PC-9 (cell line): ENCODE measurements at regions not wholly inside any gene's neighbourhood (a gene's known extent, or its start where the extent isn't known, plus 50 kb on each side); places are given as distances from the start of the nearest gene placed in this dataset.
A peak's percentile ranks its signal among the peaks of the same experiment; 100 is the strongest.
"Not testable (repeated sequence)": the region's sequence is repeated elsewhere in the genome, so short reads cannot be mapped to it uniquely, and the experiment has no call there.

Source experiments
- BruUV-seq: library from RNA; stranded (reverse); fragments of 400-500 nt; replicated peaks from 2 replicates; lab custom pipeline; 2021; lab: Mats Ljungman, UMichigan
- CTCF ChIA-PET: fragments of 300-600 bp; sonication (Branson Sonifier 250); formaldehyde crosslinking; loops from one replicate; lab custom pipeline; 2022; ENCODE audit warnings: antibody characterized with exemption; lab: Charles Lee
- POLR2A ChIA-PET: fragments of 300-600 bp; sonication (Branson Sonifier 250); formaldehyde crosslinking; loops from one replicate; lab custom pipeline; 2022; ENCODE audit warnings: antibody characterized with exemption; ENCODE audit not compliant: unreplicated experiment; lab: Charles Lee
- DNase-seq, 2 experiments: peaks; one replicate each; pipeline versions ENCODE4 v3.0.0 to v3.0.0-alpha.2; 2015 to 2022; ENCODE audit warnings: mixed read lengths in 1 of 2
- H2AFZ ChIP-seq: fragments of 200-600 bp; sonication (generic); 2 replicates; pipeline ENCODE4 v1.8.1; 2017; ENCODE audit warnings: antibody characterized with exemption
- H3F3A ChIP-seq: fragments of 200-600 bp; sonication (generic); 2 replicates; pipeline ENCODE4 v1.8.1; 2017; ENCODE audit warnings: antibody characterized with exemption, mild to moderate bottlenecking, low read depth; ENCODE audit not compliant: insufficient read depth
- H3K27ac ChIP-seq: fragments of 200-600 bp; sonication (generic); 2 replicates; pipeline ENCODE4 v1.6.1; 2016; ENCODE audit warnings: mixed run types
- H3K27me3 ChIP-seq: fragments of 200-600 bp; sonication (generic); 2 replicates; pipeline ENCODE4 v1.6.1; 2016; ENCODE audit warnings: low read depth, mixed run types; ENCODE audit not compliant: insufficient read depth
- H3K36me3 ChIP-seq: fragments of 200-600 bp; sonication (generic); 2 replicates; pipeline ENCODE4 v1.6.1; 2016; ENCODE audit warnings: low read depth, mixed run types
- H3K4me1 ChIP-seq: fragments of 200-600 bp; sonication (generic); replicated peaks from 2 replicates; pipeline ENCODE4 v1.6.1; 2016; ENCODE audit warnings: mixed run types; ENCODE audit not compliant: insufficient read depth
- H3K4me2 ChIP-seq: fragments of 200-600 bp; sonication (generic); 2 replicates; pipeline ENCODE4 v1.6.1; 2017; ENCODE audit warnings: mixed run types
- H3K4me3 ChIP-seq: fragments of 200-600 bp; sonication (generic); 2 replicates; pipeline ENCODE4 v1.6.1; 2016; ENCODE audit warnings: mixed run types
- H3K79me2 ChIP-seq: fragments of 200-600 bp; sonication (generic); 2 replicates; pipeline ENCODE4 v1.6.1; 2017; ENCODE audit warnings: low read depth, mixed run types
- H3K9me2 ChIP-seq: fragments of 200-600 bp; sonication (generic); 2 replicates; pipeline ENCODE4 v1.8.1; 2017; ENCODE audit warnings: mild to moderate bottlenecking; ENCODE audit not compliant: insufficient read depth
- H3K9me3 ChIP-seq: fragments of 200-600 bp; sonication (generic); 2 replicates; pipeline ENCODE4 v1.8.1; 2016; ENCODE audit warnings: low read depth; ENCODE audit not compliant: insufficient read depth
- H4K20me1 ChIP-seq: fragments of 200-600 bp; sonication (generic); 2 replicates; pipeline ENCODE4 v1.8.1; 2017; ENCODE audit not compliant: insufficient read depth
- CTCF ChIP-seq: fragments of 200-600 bp; sonication (generic); conservative IDR thresholded peaks from 2 replicates; pipeline ENCODE4 v1.6.1; 2017; ENCODE audit warnings: mixed run types, antibody characterized with exemption, mild to moderate bottlenecking, moderate library complexity
- EZH2 ChIP-seq: fragments of 200-600 bp; sonication (generic); IDR thresholded peaks from 2 replicates; pipeline ENCODE4 v1.8.0; 2017; ENCODE audit warnings: antibody characterized with exemption, low read depth
- intact Hi-C: fragments of 100-400 bp; cut with micrococcal nuclease; formaldehyde crosslinking; loops from one replicate; pipeline ENCODE4 v1.10.0; 2022; ENCODE audit not compliant: unreplicated experiment

- DNase-seq = peak; percentile 53 to 95
- Histone ChIP-seq H3K9me3 (peaks cover 17% of the 10 kb centered on the region; the same call in 1 of the 2 replicates), H3F3A (peaks cover 29% of the 10 kb centered on the region), H3K4me3 (peak overlapping the region; percentile 37; the same call in 1 of the 2 replicates), H3K36me3 (no peaks in the 10 kb centered on the region), H3K27me3 (no peaks in the 10 kb centered on the region), H3K9me2 (no peaks in the 10 kb centered on the region), H3K4me1 (peaks cover 37% of the 10 kb centered on the region), H2AFZ (peak overlapping the region; percentile 59), H4K20me1 (no peaks in the 10 kb centered on the region), H3K79me2 (no peaks in the 10 kb centered on the region), H3K4me2 (peak overlapping the region; percentile 64), H3K27ac (peak overlapping the region; percentile 92)
- TF ChIP-seq CTCF (no peak), EZH2 (no peak)
- POLR2A ChIA-PET = interaction anchor here (0.6 to 0.7 kb wide), 2 partner anchors 72 to 630 kb away, joined by 3 to 6 read pairs; no protein-coding TSS in a partner anchor
- intact Hi-C loops = loop anchor here (5.0 kb wide), 1 partner anchor 78 kb away; no protein-coding TSS in a partner anchor
- BruUV-seq = no TSS peak
- CTCF ChIA-PET = no interaction called here
Observed at GRCh38 chr12:58425481-58426392, 484.4 kb downstream of the ATP23 start.

GRCh38 chr12:58426437-58426836 lies 485.1 kb downstream of the ATP23 start:
- Histone ChIP-seq H3K4me3 (0 out of 2 replicates have a peak overlapping the region, but pooled peaks have one; percentile 21), H3K27ac (peak overlapping the region; percentile 92), H3K4me1 (peaks cover 33% of the 10 kb centered on the region), H2AFZ (peak overlapping the region; percentile 59), H3K4me2 (peak overlapping the region; percentile 64), H3K9me3 (peaks cover 20% of the 10 kb centered on the region; the same call in 1 of the 2 replicates), H3F3A (peaks cover 26% of the 10 kb centered on the region)
- H3K79me2 ChIP-seq, CTCF ChIA-PET, H3K36me3 ChIP-seq, H3K27me3 ChIP-seq, H4K20me1 ChIP-seq, DNase-seq, H3K9me2 ChIP-seq: not testable (repeated sequence)
- intact Hi-C loops = loop anchor here (5.0 kb wide), 1 partner anchor 79 kb away; no protein-coding TSS in a partner anchor
- POLR2A ChIA-PET = interaction anchor here (0.6 kb wide), 1 partner anchor 71 kb away, joined by 3 read pairs; no protein-coding TSS in a partner anchor
- TSS peak; percentile 45 for BruUV-seq

- Histone ChIP-seq H3K4me2 (peak overlapping the region; percentile 45), H3F3A (no peaks in the 10 kb centered on the region), H3K36me3 (no peaks in the 10 kb centered on the region), H3K79me2 (no peaks in the 10 kb centered on the region), H3K9me2 (no peaks in the 10 kb centered on the region), H3K9me3 (peaks cover 17% of the 10 kb centered on the region; the same call in 1 of the 2 replicates), H3K27ac (peak overlapping the region; percentile 17), H4K20me1 (no peaks in the 10 kb centered on the region), H2AFZ (no peak overlapping the region), H3K27me3 (no peaks in the 10 kb centered on the region), H3K4me1 (peaks cover 16% of the 10 kb centered on the region), H3K4me3 (no peak overlapping the region)
- ChIA-PET CTCF (no interaction called here), POLR2A (no interaction called here)
- no peak for TF ChIP-seq CTCF
- TF ChIP-seq EZH2 = no peak
- no TSS peak for BruUV-seq
- intact Hi-C loops = no loop called here
- DNase-seq = peak in 1 of 2 experiments; percentile 67
Observed at GRCh38 chr12:58433959-58434358, 486.3 kb downstream of the LRIG3 start.
